HG03469 (cell line): ENCODE measurements at regions not wholly inside any gene's neighbourhood (a gene's known extent, or its start where the extent isn't known, plus 50 kb on each side); places are given as distances from the start of the nearest gene placed in this dataset.
A peak's percentile ranks its signal among the peaks of the same experiment; 100 is the strongest.

Experiments used
- ATAC-seq: cut with Tn5 transposase; IDR thresholded peaks from one replicate; pipeline ENCODE4 v1.9.1; 2021; ENCODE audit warnings: mild to moderate bottlenecking, moderate library complexity, moderate number of reproducible peaks; ENCODE audit not compliant: unreplicated experiment

DNA sequence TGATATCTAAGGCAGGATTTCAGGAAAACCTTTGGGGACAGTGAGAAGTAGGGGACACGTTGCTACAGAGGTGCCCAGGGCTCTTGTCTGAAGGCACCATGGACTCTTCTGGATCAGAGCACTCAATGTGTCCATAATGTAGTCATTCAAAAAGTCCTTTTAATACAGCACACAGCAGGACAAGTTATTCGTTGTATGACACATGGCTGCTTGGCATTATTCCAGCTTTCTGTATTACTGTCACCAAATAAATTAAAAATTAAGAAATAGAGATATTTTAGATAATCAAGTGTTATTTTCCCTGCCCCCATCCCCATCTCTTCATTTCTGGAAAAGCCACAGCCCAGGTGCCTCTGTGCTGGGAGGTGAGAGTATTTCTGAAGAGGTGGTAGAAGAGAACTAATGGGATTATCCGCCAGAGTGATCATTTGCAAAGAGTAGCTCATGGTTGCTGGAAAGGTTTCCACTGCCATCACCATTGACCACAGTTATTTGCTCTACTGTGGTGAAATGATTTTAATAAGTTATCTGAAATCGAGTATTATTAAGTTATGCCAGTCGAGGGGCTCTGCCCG lies 83.0 kb downstream of the CXCL12 start:
- ATAC-seq, result no peak

DNA sequence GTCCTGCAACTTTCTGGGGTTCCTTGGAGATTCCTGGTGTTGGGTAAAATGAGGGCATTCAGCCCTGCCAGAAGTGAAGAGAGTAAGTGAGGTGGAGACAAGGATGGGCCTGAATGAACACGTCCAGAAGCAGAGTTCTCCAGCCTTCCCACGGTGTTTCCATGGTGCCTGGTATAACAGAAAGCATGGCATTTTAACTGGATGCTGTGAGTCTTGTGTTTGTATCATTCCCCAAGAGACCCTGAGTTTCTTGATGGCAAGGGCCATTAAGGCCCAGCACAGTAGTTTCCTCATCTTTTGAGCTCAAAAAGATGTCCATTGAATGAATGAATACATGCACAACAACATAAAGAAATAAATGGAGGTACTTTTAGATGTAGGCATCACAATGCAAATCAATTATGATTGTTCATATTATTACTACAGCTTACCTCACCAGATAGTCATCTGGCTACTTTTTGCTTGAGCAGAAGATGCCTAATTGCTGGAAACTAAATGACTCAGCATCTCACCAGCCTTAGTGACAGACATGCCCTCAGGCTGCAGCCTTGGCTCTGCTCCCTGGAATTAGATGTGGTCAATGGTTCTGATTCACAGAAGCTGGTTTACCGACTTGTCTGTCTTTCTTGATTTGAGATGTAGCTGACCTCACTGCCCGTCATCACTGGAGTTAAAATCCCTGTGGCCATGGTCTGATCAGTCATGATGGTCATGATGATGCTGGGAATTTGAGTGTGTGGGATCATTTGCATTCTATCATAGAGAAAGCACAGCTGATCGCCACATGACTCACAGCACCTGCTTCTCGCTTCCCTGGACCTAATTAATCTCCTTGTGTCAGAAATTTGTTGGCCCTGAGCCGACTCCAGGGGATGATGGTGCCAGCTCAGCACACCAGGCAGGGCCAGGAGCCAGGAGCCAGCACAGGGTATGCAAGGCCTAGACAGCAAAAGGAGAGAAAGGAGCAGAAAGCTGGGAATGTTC lies 83.9 kb downstream of the CXCL12 start:
- ATAC-seq, result peak; percentile 93

DNA sequence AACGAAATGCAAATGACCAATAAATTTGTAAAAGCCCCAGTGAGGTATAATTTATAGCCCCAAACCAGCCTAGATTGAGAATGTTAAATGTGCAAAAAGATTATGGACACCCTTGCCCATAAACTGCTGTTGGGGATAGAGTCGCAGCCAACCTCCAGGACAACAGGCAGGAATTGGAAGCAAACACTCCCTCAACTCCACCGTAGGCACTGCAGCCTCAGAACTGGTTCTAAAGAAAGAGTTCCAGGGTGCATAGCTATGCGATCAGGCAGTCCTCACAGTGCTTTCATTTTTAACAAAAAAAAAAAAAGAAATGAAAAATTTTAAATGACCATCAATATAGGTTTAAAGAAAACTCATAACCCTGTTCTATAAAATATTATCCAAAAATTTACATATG lies 86.2 kb downstream of the CXCL12 start:
- ATAC-seq, result no peak

DNA sequence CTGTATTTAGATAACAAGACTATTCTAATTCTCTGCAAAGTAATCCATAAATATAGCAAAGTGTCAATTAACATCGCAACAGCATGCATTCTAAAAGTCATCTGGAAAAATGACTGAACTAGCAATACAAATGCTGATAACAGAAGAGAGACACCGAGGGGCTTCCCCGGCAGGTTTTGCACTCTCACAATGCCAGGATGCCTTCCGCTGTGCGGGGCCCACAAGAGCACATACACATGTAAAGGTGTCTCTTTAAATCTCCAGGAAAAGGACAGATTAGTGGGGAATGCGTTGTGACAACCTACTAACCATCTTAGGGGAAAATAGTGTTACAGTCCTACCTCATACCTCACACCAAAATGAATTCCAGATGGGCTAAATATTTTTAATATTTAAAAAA lies 86.9 kb downstream of the CXCL12 start:
- ATAC-seq, result no peak

DNA sequence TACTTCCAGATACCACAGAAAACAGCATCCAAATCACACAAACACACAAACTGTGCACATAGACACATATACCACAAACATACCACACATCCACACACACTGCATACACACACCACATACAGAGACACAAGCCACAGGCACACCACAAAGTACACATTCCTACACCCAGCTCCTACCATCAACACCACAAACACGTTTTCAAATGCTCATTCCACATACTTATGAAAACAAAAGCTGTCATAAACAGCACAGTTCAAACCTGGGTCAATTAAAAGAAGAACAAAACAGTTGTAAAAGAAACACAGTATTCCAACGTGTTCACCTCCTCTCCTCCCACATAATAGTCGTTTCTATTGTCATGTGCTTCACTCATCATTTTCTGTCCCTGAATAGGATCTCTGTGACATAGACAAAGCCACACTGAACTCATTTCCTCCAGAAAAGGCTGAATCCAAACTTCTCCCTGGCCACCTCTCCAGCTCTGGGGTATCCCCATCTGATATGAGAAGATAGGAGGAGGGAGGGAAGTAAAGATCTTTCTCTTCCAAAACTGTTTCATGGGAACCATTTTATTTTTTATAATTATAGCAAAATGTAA lies 89.2 kb downstream of the CXCL12 start:
- ATAC-seq, result no peak

DNA sequence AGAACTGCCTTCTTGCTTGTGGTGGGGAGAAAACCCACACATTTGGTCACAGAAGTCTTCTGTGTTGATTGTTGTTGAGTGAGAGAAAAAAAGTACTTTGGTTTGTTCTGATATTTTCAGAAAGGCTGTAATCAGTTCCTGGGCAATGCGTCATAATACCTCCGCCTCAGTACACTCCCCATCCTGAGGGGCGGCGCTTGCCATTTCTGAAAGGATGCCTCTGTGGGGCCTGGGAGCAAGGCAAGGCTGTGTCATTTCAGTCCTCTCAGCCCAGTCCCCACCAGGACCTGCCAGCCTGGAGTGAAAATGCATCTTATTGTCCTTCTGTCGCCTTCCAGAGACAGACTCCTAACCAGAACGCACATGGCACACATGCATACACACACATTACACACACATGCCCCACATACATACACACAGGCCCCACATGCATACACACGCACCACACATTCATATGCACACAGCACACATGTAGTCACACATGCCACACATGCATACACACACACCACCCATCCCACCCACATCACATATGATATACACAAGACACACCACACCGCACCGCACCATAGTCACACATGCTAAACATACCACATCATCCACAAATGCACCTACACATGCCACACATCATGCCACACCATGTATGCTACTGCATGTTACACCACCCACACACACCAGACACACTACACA lies 90.0 kb downstream of the CXCL12 start:
- ATAC-seq, result no peak

DNA sequence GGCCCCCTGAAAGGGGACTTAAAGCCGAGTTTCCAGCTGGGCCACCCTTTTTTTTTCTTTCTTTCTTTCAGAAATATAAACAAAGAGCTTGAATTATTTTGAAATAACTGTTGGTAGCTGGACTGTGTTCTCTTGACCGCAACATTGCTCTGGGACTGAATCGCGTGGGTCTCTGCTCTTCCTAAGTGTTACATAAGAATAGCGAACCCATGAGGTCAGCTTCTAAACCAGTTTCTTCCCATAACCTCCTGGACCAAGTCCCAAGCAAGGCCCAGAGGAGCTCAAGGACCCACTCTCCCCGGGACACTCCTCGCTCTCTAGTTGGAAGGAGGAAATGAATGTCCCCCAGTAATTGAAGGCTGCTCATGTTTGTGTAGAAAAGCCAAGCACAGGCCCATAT lies 91.1 kb downstream of the CXCL12 start:
- no peak for ATAC-seq

DNA sequence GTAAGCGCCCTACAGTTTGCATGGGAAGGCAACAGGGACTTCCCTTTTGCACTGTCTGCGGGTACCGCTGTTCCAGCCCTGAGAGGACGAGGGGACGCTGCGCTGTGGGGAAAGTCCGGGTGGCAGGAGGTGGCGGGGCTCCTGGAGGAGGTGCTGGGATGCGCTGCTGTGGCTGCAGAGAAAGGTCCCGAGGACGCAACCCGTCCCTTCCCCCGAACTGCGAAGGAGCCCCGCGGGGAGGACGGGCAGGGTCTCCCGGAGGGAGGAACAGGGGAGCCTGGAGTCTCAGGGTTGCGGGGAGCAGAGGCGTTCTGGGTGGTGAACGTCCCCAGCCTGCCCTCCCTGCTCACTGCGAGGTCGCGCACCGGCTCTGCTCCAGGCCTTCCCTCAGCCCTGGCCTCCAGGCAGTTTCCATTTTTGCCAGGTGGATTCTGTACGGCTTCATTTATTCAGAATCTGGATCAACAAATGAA lies 91.6 kb downstream of the CXCL12 start:
- ATAC-seq, result no peak

DNA sequence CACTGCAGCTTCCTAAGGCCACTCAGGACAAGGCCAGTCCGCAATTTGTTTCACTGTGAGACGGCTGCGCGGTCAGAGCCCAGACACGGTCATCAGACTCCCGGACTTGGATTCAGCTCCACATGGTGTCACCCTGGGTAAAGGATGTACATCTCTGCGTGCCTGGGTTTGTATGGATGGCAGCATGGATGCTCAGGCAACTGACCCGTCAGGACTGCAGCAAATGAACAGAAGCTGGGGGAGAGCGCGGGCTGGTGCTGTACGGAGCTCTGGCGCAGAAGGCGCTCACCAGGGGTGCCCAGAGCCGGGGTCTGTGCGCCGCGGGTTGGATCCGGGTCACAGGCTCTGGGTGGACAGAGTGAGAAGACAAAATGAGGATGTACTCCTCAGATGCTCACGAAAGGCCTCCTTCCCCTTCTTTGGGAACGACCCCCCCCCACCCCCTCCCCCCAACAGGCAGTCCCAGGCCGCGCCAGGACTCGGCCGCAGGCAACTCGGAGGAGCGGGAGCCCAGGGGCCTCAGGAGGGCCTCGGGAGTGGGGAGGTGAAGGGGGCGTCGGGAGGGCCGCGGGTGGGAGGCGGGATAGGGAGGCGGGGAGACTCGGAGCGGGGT lies 92.4 kb downstream of the CXCL12 start:
- no peak for ATAC-seq

DNA sequence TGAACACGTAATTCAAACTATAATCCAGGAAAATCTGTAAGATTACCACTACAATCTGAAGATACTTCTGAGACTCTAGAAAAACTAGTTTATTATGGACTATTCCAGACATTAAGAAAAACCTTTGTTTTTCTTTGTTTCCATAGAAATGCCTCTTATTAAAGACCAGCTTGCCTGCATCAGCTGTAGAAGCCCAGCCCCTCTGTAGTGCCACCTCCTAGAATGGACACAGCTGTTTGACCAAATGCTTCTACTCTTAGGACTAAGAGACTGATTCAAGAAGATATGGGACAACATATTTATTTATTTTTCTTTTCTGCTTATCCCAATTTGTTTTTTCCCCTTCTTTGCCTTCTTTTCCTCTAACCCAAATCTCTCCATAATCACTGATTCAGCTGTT lies 93.8 kb downstream of the CXCL12 start:
- no peak for ATAC-seq

DNA sequence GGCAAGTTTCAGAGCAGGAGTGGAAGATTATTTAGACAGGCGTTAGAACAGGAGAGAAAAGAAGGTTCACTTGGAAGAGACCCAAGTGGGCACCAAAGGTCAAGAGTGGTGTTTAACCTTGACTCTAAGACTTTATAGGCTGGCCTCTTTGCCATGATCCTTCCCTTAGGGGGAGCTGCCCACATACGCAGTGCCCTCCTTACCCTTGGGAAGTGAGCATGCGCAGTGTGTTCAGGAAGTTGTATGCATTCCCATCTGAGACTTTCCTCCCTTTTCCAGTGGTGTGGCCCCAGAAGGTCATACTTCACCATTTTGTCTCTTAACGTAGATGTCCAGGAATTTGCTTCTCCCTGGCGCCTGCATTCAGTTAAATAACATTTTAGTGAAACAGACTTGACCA lies 95.8 kb downstream of the CXCL12 start:
- ATAC-seq, result no peak

DNA sequence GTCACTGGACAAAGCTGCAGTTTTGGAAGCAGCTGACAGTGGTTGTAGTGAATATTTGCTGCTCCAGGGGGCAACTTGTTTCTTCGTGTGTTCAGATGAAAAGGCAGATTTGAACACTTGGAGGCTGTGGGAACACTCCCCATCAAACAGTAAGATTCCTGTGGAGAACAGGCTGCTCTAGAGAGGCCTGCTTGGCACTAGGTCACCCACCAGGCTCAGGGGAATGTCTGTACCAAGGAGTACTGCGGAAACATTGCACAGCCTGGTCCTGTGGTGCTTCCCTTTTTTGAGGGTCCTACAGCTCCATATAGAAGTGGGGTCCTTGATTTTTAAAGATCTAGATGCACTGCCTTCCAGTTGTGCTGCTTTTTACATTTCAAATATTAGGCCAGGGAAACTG lies 97.5 kb downstream of the CXCL12 start:
- ATAC-seq, result no peak

DNA sequence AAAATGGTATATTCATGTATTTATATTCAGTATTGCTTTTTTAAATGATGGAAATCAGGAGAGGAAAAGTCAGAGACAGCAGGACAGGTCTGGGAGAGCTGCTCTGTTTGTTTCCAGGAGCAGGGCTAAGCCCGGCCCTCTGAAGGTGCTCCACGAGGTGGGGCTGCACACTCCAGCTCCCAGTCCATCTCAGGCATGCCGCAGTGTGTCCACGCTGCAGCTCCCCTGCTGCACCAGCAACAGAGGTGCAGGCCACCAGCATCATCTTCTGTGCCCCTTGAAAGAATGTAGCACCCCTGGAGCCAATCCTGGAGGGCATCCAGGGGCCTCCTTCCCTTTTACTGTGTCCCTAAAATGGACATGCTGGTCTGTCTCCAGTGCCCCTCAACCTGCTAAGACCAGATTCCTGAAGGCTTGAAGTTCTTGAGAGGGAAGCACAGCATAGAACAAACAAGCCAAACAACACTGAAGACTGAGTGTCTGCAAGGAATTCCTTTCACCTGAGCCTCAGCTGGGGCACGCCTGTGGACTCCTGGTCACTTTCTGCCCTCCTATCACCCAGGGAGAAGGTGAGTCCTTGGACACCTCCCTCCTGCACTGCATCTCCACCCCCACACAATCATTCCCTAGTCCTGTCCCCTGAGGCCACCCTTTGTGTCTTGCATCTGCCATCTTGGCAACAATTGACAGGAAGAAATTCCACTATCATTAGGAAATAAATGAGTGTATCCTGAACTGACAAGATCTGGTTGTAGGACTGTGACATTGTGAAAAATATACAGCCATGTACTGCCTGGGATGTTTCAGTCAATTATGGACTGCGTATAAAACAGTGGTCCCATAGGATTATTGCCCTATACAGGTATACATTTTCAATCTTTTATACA lies 100.5 kb downstream of the CXCL12 start:
- no peak for ATAC-seq

DNA sequence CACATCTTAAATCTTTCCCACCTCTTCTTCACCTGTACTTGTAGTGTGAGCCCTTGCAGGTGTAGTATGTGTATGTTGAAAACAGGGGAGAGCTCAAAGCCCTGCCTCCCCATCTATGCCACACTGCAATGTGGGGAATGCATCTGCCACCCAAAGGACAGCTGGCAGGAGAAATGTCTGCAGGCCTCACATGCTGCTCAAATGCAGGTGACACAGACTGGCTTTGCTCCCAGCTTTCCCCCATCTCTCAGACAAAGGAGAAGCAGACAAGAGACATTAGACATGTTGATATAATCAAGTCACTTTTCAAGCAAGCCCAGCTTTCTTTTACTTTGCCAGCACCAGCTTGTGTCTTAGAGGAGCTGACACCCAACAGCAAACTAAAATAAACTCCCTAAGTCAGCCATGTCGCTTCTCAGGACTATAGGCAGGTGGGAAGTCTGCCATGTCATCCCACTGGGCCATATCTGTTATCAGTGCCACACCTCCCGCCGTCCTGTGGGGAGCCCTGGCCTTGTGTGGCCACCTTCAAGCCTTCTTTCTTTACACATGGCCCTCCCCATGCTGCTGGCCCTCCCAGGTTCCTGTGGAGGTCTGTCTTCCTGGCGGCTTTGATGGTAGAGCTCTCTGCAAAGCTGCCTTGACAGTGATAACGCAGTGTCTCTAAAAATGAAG lies 102.1 kb downstream of the CXCL12 start:
- ATAC-seq, result no peak

DNA sequence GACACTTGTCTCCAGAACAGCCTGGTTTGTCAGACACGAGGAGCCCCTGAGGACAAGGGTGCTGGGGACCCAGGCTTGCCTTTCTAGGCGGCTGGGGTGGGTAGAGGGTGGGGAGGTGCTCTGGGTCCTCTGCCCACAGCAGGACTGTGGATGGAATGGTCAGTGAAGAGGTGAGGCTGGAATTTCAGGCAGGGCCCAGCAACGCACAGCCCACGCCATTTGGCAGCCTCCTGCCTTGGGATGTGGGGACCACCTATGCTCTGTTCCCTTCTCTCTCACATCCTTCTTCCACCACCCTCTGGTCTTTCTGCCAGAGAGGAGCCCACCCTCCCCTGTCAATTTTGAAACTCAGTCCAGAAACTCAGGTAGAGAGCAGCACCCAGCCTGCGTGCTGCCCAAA lies 103.2 kb downstream of the CXCL12 start:
- no peak for ATAC-seq

DNA sequence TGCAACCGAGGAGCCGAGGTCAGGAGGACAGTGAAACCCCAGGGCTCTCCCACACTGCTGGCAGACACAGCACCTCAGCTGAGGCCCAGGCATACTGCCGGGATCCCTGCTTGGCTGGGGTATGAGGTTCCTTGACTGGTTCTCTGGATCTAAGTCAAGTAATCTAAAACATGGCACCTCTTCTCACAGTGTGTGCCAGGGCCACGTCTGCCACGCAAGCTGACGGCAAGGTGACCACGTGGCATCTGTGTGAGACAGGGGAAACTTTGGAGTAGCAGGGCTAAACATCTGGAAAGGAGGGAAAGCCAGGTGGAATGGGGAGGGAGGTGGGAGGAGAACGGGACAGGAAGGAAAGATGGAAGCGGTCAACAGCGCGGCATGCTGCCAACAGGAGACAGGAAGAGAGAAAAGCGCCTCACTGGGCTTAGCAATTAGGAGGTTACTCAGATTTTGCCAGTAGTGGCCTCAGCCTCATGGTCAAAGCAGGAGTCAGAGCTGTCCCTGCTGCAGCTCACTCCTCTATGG lies 103.7 kb downstream of the CXCL12 start:
- ATAC-seq, result no peak

DNA sequence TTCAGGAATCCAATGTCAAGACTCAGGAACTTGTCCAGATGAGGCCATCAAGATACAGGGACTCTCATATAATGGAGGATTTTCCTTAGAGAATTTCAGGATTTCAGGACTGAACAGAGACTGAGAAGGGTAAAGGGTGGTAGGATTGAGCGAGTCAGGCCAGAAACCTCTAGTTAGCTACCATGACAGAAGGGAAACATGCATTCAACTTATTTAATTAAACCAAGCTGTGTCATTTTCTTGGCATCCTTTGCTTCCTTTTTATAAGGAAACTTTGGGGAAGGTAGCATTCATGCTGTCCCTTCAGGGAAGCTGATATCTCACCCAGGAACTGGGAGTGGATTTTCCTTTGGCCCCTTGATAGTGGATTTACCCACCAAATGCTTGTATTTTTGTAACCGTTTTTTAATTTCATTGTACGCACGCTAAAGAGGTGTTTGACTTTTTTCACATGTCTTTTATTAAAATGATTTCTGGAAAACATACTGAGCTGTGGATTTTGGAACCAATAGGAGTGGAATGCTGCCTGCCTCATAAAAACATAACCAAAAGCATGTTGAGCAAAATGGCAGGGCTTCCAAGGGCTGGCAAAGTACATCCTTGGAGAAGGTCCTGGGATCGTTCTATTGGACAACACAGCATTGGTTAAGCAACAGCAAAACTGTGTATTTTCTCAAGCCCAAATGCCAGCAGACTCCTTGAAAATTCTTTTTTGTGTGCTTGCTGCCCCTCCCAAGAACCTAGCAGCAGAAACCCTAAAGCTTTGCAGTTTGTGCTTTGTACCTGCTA lies 104.5 kb downstream of the CXCL12 start:
- ATAC-seq, result no peak

DNA sequence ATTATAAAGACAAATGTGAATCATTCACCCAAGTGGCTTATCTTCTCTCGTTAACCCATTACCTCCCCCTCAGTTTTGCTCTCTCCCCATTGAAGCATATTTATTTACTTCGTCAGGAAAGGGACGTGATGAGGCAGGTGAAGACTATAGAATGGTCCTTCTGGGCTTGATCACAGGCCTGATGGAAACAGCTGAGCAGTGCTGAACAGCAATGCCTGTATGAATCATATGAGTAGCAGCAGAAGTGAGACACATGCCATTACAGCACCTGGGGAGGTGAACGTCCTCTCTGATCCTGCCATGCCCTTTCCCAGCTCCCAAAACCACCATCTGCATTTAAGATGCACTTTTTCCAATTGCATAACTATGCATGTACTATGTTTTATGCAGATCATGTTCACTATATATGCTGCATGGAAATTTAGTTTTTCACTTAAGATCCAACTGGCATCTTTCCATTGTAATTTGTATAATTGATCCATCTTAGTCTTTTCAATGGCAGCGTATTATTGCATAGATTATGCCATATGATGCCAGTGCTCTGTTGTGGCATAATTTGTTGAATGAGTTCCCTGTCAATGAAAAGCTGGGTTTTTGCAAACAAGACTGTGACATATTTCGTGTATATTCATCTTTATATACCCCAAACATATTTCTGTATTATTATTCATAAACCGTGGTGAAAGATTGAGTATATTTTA lies 105.3 kb downstream of the CXCL12 start:
- ATAC-seq, result no peak
